Panc1 (cell line): ENCODE measurements at regions not wholly inside any gene's neighbourhood (a gene's known extent, or its start where the extent isn't known, plus 50 kb on each side); places are given as distances from the start of the nearest gene placed in this dataset.

Experiments used
- ATAC-seq: fragments of 200-7000 bp; cut with Tn5 transposase; 2 replicates; pipeline ENCODE4 v1.9.1; 2020; ENCODE audit warnings: mild to moderate bottlenecking, moderate library complexity
- BruUV-seq: library from RNA; stranded (reverse); fragments of 400-500 nt; replicated peaks from 2 replicates; lab custom pipeline; 2021; lab: Mats Ljungman, UMichigan
- CTCF ChIA-PET: fragments of 300-600 bp; sonication (Branson Sonifier 250); formaldehyde crosslinking; loops from one replicate; lab custom pipeline; 2022; ENCODE audit warnings: antibody characterized with exemption; lab: Charles Lee
- POLR2A ChIA-PET: fragments of 300-600 bp; sonication (Branson Sonifier 250); formaldehyde crosslinking; loops from one replicate; lab custom pipeline; 2022; ENCODE audit warnings: antibody characterized with exemption; lab: Charles Lee
- DNase-seq: peaks from one replicate; pipeline ENCODE4 v3.0.0-alpha.2; 2010; ENCODE audit warnings: low read depth, low spot score
- H3K27ac ChIP-seq: 2 replicates; pipeline ENCODE4 v1.5.1; 2011; ENCODE audit warnings: mild to moderate bottlenecking, low read length, inconsistent platforms
- H3K27me3 ChIP-seq: fragments of 200-500 bp; sonication (Bioruptor generic); 2 replicates; pipeline ENCODE4 v1.6.0; 2014; ENCODE audit warnings: low read length, inconsistent platforms; ENCODE audit not compliant: control insufficient read depth, insufficient read depth
- H3K36me3 ChIP-seq: fragments of 200-500 bp; sonication (Bioruptor generic); 2 replicates; pipeline ENCODE4 v1.5.1; 2014; ENCODE audit warnings: inconsistent platforms, mild to moderate bottlenecking, low read length, moderate library complexity; ENCODE audit not compliant: control insufficient read depth, insufficient read depth
- H3K4me1 ChIP-seq: 2 replicates; pipeline ENCODE4 v1.5.1; 2011; ENCODE audit warnings: inconsistent platforms, mild to moderate bottlenecking, low read length, moderate library complexity; ENCODE audit not compliant: control insufficient read depth, insufficient read depth
- H3K4me3 ChIP-seq, 2 experiments: 2 replicates each; pipeline ENCODE4 v1.5.1; 2011 to 2012; ENCODE audit warnings: low read depth in 2 of 2, low read length in 2 of 2, mild to moderate bottlenecking in 2 of 2, inconsistent platforms in 1 of 2, moderate library complexity in 1 of 2
- H3K9me3 ChIP-seq: fragments of 200-500 bp; sonication (Bioruptor generic); 2 replicates; pipeline ENCODE4 v1.5.1; 2014; ENCODE audit warnings: low read depth, mild to moderate bottlenecking, inconsistent platforms, low read length, moderate library complexity; ENCODE audit not compliant: control insufficient read depth, insufficient read depth
- CTCF ChIP-seq: fragments of 450-650 bp; IDR thresholded peaks from 2 replicates; pipeline ENCODE4 v1.5.1; 2017; ENCODE audit warnings: mild to moderate bottlenecking
- POLR2AphosphoS5 ChIP-seq: IDR thresholded peaks from 2 replicates; pipeline ENCODE4 v1.6.1; 2012; ENCODE audit warnings: mild to moderate bottlenecking, low read depth, low read length, moderate library complexity
- SIN3A ChIP-seq: IDR thresholded peaks from 2 replicates; pipeline ENCODE4 v1.6.1; 2012; ENCODE audit warnings: low read depth, mild to moderate bottlenecking, low read length, moderate library complexity, borderline replicate concordance; ENCODE audit not compliant: insufficient read depth
- TCF7L2 ChIP-seq: IDR thresholded peaks from 2 replicates; pipeline ENCODE4 v1.6.1; 2011; ENCODE audit warnings: mild to moderate bottlenecking, low read depth, low read length, inconsistent platforms
- in situ Hi-C: cut with HindIII; loops from 2 replicates; pipeline ENCODE4 v1.10.0; 2016; ENCODE audit warnings: low sequenced_read_pairs, low pct_unique_long_range_greater_than_20kb
- intact Hi-C: fragments of 100-400 bp; cut with micrococcal nuclease; formaldehyde crosslinking; loops from one replicate; pipeline ENCODE4 v1.10.0; 2022; ENCODE audit not compliant: unreplicated experiment
- TF ChIP-seq, protein P1 (sequence below), 2 experiments: IDR thresholded peaks; 2 replicates each; pipeline ENCODE4 v1.6.1; 2011 to 2012; ENCODE audit warnings: low read depth in 2 of 2, control low read depth in 1 of 2, low read length in 1 of 2, mild to moderate bottlenecking in 1 of 2, moderate library complexity in 1 of 2; ENCODE audit not compliant: insufficient read depth in 1 of 2

GRCh38 chr16:65895906-65896305 is 470.6 kb upstream of the CDH5 start:
- ATAC-seq (no peak), DNase-seq (no peak)
- Histone ChIP-seq H3K27ac (no peak overlapping the region), H3K4me1 (no peaks in the 10 kb centered on the region), H3K4me3 (no peak overlapping the region), H3K9me3 (no peaks in the 10 kb centered on the region), H3K27me3 (no peaks in the 10 kb centered on the region; the same call in 1 of the 2 replicates), H3K36me3 (no peaks in the 10 kb centered on the region)
- TF ChIP-seq SIN3A = no peak
- no peak for TF ChIP-seq CTCF
- TF ChIP-seq, protein P1, sequence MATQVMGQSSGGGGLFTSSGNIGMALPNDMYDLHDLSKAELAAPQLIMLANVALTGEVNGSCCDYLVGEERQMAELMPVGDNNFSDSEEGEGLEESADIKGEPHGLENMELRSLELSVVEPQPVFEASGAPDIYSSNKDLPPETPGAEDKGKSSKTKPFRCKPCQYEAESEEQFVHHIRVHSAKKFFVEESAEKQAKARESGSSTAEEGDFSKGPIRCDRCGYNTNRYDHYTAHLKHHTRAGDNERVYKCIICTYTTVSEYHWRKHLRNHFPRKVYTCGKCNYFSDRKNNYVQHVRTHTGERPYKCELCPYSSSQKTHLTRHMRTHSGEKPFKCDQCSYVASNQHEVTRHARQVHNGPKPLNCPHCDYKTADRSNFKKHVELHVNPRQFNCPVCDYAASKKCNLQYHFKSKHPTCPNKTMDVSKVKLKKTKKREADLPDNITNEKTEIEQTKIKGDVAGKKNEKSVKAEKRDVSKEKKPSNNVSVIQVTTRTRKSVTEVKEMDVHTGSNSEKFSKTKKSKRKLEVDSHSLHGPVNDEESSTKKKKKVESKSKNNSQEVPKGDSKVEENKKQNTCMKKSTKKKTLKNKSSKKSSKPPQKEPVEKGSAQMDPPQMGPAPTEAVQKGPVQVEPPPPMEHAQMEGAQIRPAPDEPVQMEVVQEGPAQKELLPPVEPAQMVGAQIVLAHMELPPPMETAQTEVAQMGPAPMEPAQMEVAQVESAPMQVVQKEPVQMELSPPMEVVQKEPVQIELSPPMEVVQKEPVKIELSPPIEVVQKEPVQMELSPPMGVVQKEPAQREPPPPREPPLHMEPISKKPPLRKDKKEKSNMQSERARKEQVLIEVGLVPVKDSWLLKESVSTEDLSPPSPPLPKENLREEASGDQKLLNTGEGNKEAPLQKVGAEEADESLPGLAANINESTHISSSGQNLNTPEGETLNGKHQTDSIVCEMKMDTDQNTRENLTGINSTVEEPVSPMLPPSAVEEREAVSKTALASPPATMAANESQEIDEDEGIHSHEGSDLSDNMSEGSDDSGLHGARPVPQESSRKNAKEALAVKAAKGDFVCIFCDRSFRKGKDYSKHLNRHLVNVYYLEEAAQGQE (IDR thresholded peaks at IDR 0.05; ENCODE audit: insufficient read depth in 1 of 2, low read depth in 2 of 2, low read length in 1 of 2) = no peak
- TF ChIP-seq POLR2AphosphoS5 = no peak
- no peak for TF ChIP-seq TCF7L2
- BruUV-seq = no TSS peak
- CTCF ChIA-PET = no interaction called here
- in situ Hi-C loops (no loop called here), intact Hi-C loops (no loop called here)
- POLR2A ChIA-PET = no interaction called here

DNA sequence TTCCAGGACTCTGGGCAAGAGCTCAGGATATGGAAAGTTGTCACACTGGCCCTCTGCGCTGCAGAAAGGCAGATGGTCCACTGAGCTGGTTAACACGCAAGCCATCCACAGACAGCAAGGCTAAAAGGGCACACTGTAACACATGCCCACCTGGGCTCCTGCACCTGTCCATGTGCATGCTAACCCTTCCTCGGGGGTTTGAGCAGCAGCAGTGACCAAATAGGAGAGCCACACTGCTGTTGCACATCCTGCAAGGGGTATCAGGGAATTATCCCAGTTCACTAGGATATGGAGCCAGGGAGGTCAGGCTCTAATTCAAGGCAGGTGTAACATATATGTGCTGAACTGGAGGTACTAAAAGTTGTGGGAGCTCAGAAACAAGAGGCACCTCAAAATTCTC is 471.0 kb upstream of the CDH5 start:
- no TSS peak for BruUV-seq
- in situ Hi-C loops (no loop called here), intact Hi-C loops (no loop called here)
- no peak overlapping the region for H3K4me3 ChIP-seq
- POLR2A ChIA-PET = no interaction called here
- DNase-seq (no peak), ATAC-seq (no peak)
- no peaks in the 10 kb centered on the region; the same call in 1 of the 2 replicates for H3K27me3 ChIP-seq
- no peaks in the 10 kb centered on the region for H3K4me1 ChIP-seq
- H3K36me3 ChIP-seq = no peaks in the 10 kb centered on the region
- no peaks in the 10 kb centered on the region for H3K9me3 ChIP-seq
- CTCF ChIA-PET = no interaction called here
- H3K27ac ChIP-seq = no peak overlapping the region
- no peak for TF ChIP-seq TCF7L2
- TF ChIP-seq SIN3A = no peak
- no peak for TF ChIP-seq CTCF
- TF ChIP-seq, protein P1 (IDR thresholded peaks at IDR 0.05; ENCODE audit: insufficient read depth in 1 of 2, low read depth in 2 of 2, low read length in 1 of 2) = no peak
- TF ChIP-seq POLR2AphosphoS5 = no peak
